Neutrophil (primary cell): ENCODE measurements at regions not wholly inside any gene's neighbourhood (a gene's known extent, or its start where the extent isn't known, plus 50 kb on each side); places are given as distances from the start of the nearest gene placed in this dataset.

Experiments used
- H3K27ac ChIP-seq: fragments of 200-600 bp; sonication (generic); 2 replicates; pipeline ENCODE4 v1.5.1; 2016; ENCODE audit warnings: mild to moderate bottlenecking, moderate library complexity
- H3K27me3 ChIP-seq: fragments of 200-600 bp; sonication (generic); 2 replicates; pipeline ENCODE4 v1.6.0; 2016; ENCODE audit warnings: mild to moderate bottlenecking
- H3K36me3 ChIP-seq: fragments of 200-600 bp; sonication (generic); 2 replicates; pipeline ENCODE4 v1.5.1; 2017
- H3K4me1 ChIP-seq, 2 experiments: fragments of 200-600 bp in 1 of 2; sonication (generic) in 1 of 2; 1 replicate in 1 of 2; 2 replicates in 1 of 2; pipeline versions ENCODE4 v1.5.1 to v1.6.1; 2013 to 2016; ENCODE audit warnings: low read depth in 1 of 2, low read length in 1 of 2, mild to moderate bottlenecking in 1 of 2, moderate library complexity in 1 of 2; ENCODE audit not compliant: control insufficient read depth in 1 of 2, insufficient read depth in 1 of 2
- H3K4me3 ChIP-seq, 2 experiments: fragments of 200-600 bp in 1 of 2; sonication (generic) in 1 of 2; 1 replicate in 1 of 2; 2 replicates in 1 of 2; pipeline ENCODE4 v1.5.1; 2013 to 2016; ENCODE audit warnings: low read depth in 1 of 2, low read length in 1 of 2, mild to moderate bottlenecking in 1 of 2, moderate library complexity in 1 of 2
- H3K9me3 ChIP-seq: fragments of 200-600 bp; sonication (generic); 2 replicates; pipeline ENCODE4 v1.5.1; 2016
- TF ChIP-seq, protein P1 (sequence below): fragments of 200-600 bp; sonication (generic); IDR thresholded peaks from 2 replicates; pipeline ENCODE4 v1.5.1; 2016; ENCODE audit warnings: antibody characterized with exemption

DNA sequence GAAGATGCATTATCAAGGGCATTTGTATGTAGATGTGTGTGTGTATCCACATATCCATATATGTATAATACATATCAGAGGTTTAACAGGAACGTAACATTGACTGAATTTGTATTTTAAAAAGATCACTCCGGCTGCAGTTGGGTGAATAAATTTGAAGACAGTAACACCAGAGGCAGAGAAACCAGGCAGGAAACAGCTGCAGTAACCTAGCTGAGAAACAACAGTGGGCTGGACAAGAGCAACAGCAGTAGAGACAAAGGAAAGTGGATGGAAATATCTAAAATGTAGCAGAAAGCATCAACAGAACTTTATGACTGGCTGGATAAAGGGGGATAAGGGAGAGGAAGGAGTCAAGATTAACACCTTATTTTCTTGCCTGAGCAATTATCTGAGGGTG, 68.3 kb upstream of the SETMAR start:
- Histone ChIP-seq H3K4me3 (no peak overlapping the region), H3K27ac (no peak overlapping the region), H3K9me3 (no peaks in the 10 kb centered on the region), H3K27me3 (no peaks in the 10 kb centered on the region), H3K4me1 (no peaks in the 10 kb centered on the region), H3K36me3 (no peaks in the 10 kb centered on the region)
- TF ChIP-seq, protein P1, sequence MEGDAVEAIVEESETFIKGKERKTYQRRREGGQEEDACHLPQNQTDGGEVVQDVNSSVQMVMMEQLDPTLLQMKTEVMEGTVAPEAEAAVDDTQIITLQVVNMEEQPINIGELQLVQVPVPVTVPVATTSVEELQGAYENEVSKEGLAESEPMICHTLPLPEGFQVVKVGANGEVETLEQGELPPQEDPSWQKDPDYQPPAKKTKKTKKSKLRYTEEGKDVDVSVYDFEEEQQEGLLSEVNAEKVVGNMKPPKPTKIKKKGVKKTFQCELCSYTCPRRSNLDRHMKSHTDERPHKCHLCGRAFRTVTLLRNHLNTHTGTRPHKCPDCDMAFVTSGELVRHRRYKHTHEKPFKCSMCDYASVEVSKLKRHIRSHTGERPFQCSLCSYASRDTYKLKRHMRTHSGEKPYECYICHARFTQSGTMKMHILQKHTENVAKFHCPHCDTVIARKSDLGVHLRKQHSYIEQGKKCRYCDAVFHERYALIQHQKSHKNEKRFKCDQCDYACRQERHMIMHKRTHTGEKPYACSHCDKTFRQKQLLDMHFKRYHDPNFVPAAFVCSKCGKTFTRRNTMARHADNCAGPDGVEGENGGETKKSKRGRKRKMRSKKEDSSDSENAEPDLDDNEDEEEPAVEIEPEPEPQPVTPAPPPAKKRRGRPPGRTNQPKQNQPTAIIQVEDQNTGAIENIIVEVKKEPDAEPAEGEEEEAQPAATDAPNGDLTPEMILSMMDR, result no peak

DNA sequence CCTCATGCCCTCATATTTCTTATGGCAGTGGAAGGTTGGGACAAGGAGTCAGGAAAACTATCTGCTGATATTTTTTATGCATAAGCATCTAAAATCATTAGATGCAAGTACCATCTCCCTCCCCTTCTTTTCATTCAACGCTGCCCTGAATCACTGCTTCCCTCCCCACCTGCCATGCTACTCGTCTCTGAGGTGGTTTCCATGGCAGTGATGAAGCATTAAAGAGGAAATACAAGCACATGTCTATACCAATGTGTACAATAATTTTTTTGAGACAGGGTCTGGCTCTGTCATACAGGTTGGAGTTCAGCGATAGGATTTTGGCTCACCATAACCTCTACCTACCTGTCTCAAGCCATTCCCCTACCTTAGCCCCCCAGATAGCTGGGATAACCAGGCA, 67.5 kb upstream of the SETMAR start:
- Histone ChIP-seq H3K27me3 (no peaks in the 10 kb centered on the region), H3K27ac (no peak overlapping the region), H3K4me1 (no peaks in the 10 kb centered on the region), H3K9me3 (no peaks in the 10 kb centered on the region), H3K36me3 (no peaks in the 10 kb centered on the region), H3K4me3 (no peak overlapping the region)
- TF ChIP-seq, protein P1, result no peak

DNA sequence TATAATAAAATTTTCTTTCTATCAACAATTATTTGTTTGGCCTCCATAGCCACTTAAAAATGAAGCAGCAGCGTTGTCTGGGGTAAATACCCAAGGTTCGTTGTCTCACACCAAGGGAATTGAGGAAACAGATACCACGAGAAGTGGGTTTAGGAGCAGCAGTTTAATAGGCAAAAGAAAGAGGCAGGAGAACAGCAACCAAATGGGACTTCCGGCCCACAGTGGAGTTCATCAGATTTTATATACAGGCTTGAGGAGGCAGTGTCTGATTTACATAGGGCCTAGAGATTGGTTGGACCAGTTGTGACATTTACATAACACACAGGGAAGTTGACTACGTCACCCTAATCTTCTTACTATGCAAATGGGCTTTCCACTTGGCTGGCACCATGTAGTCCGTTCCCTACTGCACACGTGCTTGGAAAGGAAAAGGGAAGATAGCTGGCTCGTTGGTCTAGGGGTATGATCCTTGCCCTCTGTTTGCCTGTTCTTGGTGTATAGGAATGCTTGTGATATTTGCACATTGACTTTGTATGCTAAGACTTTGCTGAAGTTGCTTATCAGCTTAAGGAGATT, 61.5 kb upstream of the SETMAR start:
- Histone ChIP-seq H3K9me3 (no peaks in the 10 kb centered on the region), H3K4me1 (no peaks in the 10 kb centered on the region), H3K4me3 (no peak overlapping the region), H3K27me3 (no peaks in the 10 kb centered on the region), H3K27ac (no peak overlapping the region), H3K36me3 (no peaks in the 10 kb centered on the region)
- TF ChIP-seq, protein P1, result no peak

- Histone ChIP-seq H3K9me3 (no peaks in the 10 kb centered on the region), H3K4me3 (no peak overlapping the region), H3K36me3 (no peaks in the 10 kb centered on the region), H3K27me3 (no peaks in the 10 kb centered on the region), H3K4me1 (no peaks in the 10 kb centered on the region), H3K27ac (no peak overlapping the region)
- TF ChIP-seq, protein P1, result no peak
These were observed 57.5 kb upstream of the SETMAR start for GRCh38 chr3:4245671-4246070.

DNA sequence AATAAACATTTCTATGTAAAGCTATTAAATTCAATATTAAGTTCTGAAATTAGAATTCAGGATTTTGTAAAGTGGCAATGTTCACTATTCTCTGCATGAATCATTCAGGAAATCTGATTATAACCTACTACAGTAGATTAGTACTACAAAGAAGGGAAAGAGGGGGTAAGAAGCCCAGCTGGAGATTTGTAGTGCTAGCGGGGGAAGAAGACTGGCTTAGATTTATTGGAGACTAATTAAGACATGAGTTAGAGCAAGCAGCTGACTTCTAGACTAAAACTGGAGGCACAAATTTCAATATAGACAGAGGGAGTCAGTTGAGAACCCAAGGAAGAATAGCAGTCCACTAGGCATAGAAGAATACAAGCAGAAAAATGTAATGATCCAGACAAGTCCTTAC, 55.8 kb upstream of the SETMAR start:
- Histone ChIP-seq H3K9me3 (no peaks in the 10 kb centered on the region), H3K4me3 (no peak overlapping the region), H3K27me3 (no peaks in the 10 kb centered on the region), H3K27ac (no peak overlapping the region), H3K4me1 (no peaks in the 10 kb centered on the region), H3K36me3 (no peaks in the 10 kb centered on the region)
- TF ChIP-seq, protein P1, result no peak

- no peak overlapping the region for H3K27ac ChIP-seq
- TF ChIP-seq, protein P1, result no peak
- no peak overlapping the region for H3K4me3 ChIP-seq
- no peaks in the 10 kb centered on the region for H3K4me1 ChIP-seq
- H3K27me3 ChIP-seq, result no peaks in the 10 kb centered on the region
- H3K9me3 ChIP-seq, result no peaks in the 10 kb centered on the region
- H3K36me3 ChIP-seq, result no peaks in the 10 kb centered on the region
These were observed 53.1 kb upstream of the SETMAR start for GRCh38 chr3:4250064-4250463.
